Stimulated activated CD4-positive, alpha-beta T cell treated with anti-CD3 and anti-CD28 coated beads, Interleukin-12 subunit alpha, Interleukin-12 subunit beta, amount 100 ng/mL, for 48 hours (primary cell): ENCODE measurements at regions not wholly inside any gene's neighbourhood (a gene's known extent, or its start where the extent isn't known, plus 50 kb on each side); places are given as distances from the start of the nearest gene placed in this dataset.

Source experiments
- DNase-seq, 3 donors: peaks; one replicate each; pipeline ENCODE4 v3.0.0-alpha.2; 2020; ENCODE audit warnings: low read depth in 2 of 3, low spot score in 1 of 3

GRCh38 chr11:32161293-32161692 lies 70.4 kb downstream of the RCN1 start:
- DNase-seq: no peak

- no peak for DNase-seq
Observed at GRCh38 chr11:32162351-32162750, 71.5 kb downstream of the RCN1 start.

DNA sequence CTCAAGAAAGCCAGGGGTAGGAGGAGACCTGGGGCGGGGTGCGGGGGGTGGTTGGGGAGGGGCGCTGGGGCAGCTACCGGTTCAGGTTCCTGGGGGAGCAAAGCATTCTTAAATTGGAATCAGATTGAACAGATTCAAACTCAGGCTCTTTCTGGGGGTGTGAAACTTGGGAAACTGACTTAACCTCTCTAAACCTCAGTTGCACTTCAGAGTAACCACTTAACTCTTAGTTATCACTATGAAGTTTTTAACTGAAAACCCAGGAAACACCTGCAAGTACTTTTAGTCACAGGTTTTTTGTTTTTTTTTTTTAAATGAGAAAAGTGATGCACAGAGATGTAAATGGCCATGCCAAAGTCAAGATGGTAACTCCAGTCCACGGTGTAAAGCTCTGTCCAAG lies 72.0 kb downstream of the RCN1 start:
- no peak for DNase-seq

GRCh38 chr11:32163557-32163956 lies 72.7 kb downstream of the RCN1 start:
- no peak for DNase-seq

- DNase-seq: no peak
Observed at GRCh38 chr11:32164836-32165235, 74.0 kb downstream of the RCN1 start.

DNA sequence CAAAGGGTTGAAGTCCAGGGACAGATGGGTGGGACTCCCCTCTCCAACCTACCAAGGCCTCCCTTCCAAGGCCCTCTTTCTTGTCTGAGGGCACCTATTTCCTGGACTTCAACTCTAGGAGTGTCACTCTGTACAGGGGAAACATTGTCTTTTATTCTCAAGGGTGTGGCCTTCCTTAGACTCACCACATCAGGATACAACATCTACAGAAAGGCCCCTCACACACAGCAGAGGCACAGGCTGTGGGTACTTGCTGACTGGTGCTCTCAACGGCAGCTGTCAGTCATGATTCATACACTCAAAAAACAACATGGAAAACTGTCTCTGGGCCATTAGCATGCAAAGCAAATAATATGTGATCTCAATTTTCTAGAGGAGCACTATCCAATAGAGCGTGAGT lies 78.0 kb downstream of the RCN1 start:
- DNase-seq: no peak

DNA sequence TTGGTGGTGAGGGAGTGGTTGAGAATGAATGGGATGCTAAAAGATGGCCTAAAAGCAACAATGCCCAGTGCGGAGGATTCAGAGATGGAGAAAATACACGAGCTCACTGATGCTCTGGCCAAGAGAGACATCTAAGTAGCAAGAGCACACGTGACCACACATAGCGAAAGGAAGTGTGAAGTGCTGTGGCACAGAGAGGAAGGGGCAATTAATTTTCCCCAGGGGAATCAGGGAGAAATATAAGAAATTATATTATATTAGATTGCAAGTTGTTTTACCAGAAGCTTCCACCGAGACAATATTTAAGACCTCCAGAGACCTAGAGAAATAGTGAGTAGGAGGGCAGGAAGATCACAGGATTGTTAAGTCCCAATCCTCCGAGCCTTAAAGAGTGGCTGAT lies 80.6 kb downstream of the RCN1 start:
- DNase-seq: no peak

DNA sequence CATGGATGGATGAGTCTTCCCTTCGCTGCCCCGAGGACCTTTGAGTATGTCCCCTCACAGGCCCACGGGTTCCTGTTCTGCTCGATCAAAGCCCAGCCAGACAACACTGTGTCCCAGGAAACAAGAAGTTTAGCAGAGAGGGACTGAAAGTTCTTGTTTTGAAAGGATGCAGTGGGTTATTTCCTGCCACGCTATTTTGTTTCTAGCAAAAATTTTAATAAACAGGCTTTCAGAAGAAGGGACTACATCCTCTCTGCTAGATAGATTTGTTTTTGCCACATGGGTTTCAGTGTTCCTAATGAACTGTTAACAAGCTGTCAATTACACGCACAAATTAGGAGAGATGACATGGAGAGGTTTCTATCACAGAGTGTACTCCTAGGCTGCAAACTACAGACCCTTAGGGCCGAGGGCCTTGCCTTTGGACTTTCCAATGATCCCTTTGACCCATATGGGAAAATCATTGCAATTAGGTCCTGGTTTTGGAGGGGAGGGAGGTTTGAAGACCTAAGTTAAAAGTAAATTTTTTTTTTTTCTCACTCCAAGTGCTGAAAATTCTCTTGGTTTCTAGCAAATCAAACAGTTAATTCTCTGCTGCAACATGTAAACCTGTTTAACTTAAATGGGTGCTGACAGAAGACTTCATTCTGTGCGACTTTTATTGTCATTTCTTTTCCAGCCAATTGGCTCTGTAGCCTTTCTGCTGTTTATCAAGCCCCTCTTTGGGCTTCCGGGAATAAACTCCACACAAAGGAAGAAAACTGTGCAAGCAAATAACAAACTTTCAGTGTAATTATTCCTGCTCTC lies 81.4 kb downstream of the RCN1 start:
- DNase-seq: no peak

DNA sequence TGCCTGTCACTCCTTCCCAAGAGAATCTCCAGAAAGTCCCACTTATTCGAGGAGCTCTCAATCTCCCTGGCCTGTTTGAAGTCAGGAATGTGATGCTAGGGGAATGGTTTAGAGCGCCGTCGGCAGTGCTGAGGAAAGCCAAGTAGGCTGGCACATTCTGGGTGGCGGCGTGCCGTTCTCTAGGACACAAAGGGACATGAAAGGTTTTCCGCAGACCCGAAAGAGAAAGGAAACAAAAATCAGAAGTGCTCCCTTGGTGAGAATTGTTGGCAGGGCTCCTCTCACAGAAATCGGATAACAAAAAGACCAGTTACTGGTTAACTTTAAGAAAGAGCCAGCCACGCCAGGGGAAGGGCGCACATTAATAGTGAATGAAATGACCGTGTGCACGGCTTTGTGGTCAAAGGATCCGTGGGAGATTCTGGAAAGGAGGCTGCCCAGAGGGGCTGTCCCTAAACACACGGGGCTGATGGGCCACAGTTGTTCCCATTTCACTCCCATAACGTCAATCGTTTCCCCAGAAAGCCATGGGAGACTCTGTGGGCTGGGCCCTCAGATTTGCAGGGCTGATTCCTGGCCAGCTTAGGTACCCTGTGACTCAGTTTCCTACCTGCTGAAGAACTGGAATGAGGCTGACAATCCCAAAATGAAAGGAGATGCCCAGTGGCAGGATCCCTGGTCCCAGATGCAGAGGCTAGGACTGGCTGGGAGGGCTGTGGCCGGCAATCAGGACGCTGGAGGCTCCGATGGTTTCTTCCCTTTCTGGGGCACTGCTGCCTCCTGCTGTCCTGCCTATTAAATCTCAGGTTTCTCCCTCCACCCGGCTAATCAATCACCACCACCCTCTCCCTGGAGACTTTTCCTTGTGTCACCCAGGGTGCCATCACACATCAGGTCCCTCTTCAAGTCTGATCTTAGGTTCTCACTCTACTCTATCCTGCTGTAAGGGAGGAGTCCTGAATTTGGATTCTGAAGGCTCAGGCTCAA lies 82.3 kb downstream of the RCN1 start:
- peak; percentile 3 to 12 (median 7) for DNase-seq

DNA sequence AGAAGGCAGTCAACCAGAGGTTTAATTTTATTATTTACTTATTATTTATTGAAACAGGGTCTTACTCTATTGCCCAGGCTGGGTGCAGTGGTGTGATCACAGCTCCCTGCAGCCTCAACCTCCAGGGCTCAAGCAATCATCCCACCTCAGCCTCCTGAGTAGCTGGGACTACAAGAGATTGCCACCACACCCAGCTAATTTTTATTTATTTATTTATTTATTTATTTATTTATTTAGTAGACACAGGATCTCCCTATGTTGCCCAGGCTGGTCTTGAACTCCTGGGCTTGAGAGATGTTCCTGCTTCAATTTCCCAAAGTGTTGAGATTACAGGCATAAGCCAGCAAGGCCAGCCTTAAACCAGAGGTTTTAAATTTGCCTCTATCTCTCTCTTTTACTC lies 83.1 kb downstream of the RCN1 start:
- no peak for DNase-seq

DNA sequence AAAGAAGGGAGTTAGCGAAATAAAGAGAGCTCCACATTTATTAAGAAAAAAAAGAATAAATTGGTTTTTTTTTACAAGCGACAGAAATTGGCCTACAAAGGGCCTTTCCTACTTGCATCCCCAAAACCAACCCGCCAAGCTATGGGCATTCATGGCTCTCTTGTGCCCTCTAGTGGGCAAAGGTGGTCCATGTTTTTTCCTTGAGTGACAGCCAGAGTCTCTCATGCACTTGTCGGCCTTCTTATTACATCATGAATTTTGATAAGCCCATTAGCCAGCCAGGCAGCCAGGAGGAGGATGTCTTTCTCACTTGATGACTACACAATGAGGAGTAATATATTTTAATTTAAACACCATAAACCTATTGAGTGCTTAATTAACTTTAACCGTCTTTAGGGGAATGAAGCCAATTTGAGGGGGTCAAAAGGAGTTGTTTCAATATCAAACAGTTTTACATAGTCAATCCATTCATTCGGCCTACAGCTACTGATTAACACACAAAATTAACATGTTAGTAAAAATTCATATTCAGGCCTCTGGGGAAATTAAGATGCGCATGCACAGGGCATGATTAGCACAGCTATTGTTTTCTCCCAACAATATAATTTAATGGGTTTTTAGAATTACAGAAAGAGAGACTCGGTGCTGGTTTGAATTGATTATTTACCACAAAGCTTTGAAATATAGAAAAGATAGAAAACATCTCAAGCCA lies 85.5 kb downstream of the RCN1 start:
- DNase-seq: peak; percentile 65 to 89 (median 69)

- DNase-seq: no peak
Observed at GRCh38 chr11:32178692-32179091, 87.8 kb downstream of the RCN1 start.

DNA sequence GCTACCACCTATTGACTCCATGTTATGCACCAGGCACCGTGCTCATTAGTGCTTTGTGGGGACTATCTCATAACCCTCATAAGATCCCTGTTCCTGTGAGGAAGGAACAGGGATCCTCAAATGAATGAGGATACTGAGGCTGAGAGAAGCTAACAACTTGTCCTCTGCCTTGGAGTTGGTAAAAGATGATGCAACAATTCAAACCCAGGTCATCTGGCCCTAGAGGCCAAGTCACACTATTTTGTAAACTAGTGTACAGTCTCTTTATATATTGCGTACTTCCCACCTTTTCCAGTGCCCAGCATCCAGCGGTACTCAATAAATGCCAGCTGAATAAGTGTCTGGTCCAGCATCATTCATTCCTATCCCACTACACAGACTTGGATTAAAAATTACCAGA lies 92.6 kb downstream of the RCN1 start:
- no peak for DNase-seq

GRCh38 chr11:32184041-32184722 lies 93.3 kb downstream of the RCN1 start:
- DNase-seq: no peak

DNA sequence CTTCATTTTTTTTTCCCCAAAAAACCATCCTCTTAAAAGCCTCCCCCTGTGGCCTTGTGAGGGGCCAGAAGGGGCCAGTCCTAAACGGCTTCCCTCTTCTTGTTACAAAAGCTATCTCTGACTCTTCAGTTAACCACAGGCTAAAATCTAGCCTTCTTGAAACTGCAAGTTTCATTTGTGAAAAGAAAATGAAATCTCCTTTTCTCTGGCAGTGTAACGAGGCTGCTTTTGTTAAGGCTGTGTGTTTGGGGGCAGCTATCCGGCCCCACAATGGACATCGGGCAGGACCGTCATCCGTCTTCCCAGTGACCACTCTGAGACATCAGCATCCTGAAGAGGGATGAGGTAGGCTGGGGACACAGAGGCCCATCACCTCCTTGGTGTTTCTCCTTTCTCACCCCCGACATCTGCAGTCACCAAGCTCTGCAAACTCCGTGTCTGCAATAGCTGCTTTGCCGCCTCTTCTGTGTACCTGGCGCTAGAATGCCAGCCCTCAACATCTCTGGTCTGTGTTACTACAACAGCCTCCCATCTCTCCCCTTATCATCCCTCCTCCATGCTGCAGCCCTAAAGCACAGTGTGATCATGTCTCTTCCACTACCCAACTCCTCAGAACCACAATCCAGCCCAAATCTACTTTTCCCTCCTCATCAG lies 94.0 kb downstream of the RCN1 start:
- DNase-seq: no peak

GRCh38 chr11:32186118-32186517 lies 95.2 kb downstream of the RCN1 start:
- DNase-seq: no peak

DNA sequence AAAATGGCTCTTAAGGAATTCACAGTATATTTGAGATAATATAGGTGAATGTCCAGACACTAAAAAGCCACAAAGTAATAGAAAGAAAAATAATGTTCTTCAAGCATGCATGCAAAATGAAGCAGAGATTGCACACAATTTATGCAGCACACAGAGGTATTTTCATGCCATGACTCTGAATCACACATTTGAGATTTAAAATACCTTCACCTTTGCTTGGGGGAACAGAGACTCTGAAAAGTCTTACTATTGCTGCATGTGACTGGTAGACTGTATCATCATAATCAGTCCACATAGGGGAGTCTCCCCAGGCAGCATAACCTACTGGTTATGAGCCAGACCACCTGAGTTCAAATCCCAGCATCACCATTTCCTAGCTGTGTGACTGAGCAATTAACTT lies 96.2 kb downstream of the RCN1 start:
- DNase-seq: no peak

- no peak for DNase-seq
Observed at GRCh38 chr11:32188785-32189184, 97.9 kb downstream of the RCN1 start.

- DNase-seq: no peak
Observed at GRCh38 chr11:32196137-32196536, 105.3 kb downstream of the RCN1 start.

DNA sequence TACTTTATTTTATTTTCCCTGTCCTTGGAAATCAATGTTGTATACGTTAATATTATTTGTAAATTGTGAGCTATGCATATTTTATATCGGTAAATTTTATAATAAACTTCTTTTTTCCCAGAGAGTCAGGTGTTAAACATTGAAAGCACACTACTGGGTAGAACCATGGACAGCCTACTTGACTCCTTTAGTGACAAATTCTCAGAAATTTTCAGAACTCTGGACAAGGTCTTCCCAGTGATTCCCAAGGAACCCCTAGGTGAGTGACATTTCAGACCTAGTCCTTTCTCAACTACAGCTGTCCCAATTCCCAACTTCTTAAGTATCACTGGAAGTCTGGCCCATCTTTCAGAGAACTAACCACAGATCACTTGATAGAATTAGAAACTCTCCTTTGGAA lies 107.2 kb downstream of the RCN1 start:
- DNase-seq: no peak
